ENCODE measurements at regions not wholly inside any gene's neighbourhood (a gene's known extent, or its start where the extent isn't known, plus 50 kb on each side); places are given as distances from the start of the nearest gene placed in this dataset.

- TF ChIP-seq POLR2AphosphoS5 (IDR thresholded peaks at IDR 0.05; ENCODE audit: low read depth, low read length) = no peak
- TF ChIP-seq REST (IDR thresholded peaks at IDR 0.05; ENCODE audit: insufficient read depth in 1 of 2, low read depth in 2 of 2, low read length in 2 of 2) = no peak
- TF ChIP-seq TAF1 (IDR thresholded peaks at IDR 0.05; ENCODE audit: borderline replicate concordance, insufficient read depth, low read length) = no peak
- no peak for TF ChIP-seq FOXP2 (optimal IDR thresholded peaks at IDR 0.05; ENCODE audit: borderline replicate concordance, extremely low read depth, extremely low read length, insufficient read depth)
Observed at GRCh38 chr20:11214256-11214840, 540.5 kb upstream of the JAG1 start.

GRCh38 chr20:11216451-11217314, 542.9 kb upstream of the JAG1 start:
- no peak for TF ChIP-seq TAF1 (IDR thresholded peaks at IDR 0.05; ENCODE audit: borderline replicate concordance, insufficient read depth, low read length)
- TF ChIP-seq REST (IDR thresholded peaks at IDR 0.05; ENCODE audit: insufficient read depth in 1 of 2, low read depth in 2 of 2, low read length in 2 of 2) = no peak
- no peak for TF ChIP-seq FOXP2 (optimal IDR thresholded peaks at IDR 0.05; ENCODE audit: borderline replicate concordance, extremely low read depth, extremely low read length, insufficient read depth)
- no peak for TF ChIP-seq POLR2AphosphoS5 (IDR thresholded peaks at IDR 0.05; ENCODE audit: low read depth, low read length)
- no peak for TF ChIP-seq SIN3A (IDR thresholded peaks at IDR 0.05; ENCODE audit: borderline replicate concordance, insufficient read depth, low read length)

- TF ChIP-seq TAF1 (IDR thresholded peaks at IDR 0.05; ENCODE audit: borderline replicate concordance, insufficient read depth, low read length) (no peak), FOXP2 (optimal IDR thresholded peaks at IDR 0.05; ENCODE audit: borderline replicate concordance, extremely low read depth, extremely low read length, insufficient read depth) (no peak), SIN3A (IDR thresholded peaks at IDR 0.05; ENCODE audit: borderline replicate concordance, insufficient read depth, low read length) (no peak), REST (IDR thresholded peaks at IDR 0.05; ENCODE audit: insufficient read depth in 1 of 2, low read depth in 2 of 2, low read length in 2 of 2) (no peak), POLR2AphosphoS5 (IDR thresholded peaks at IDR 0.05; ENCODE audit: low read depth, low read length) (no peak)
Observed at GRCh38 chr20:11217326-11218172, 543.8 kb upstream of the JAG1 start.

GRCh38 chr20:11218173-11218680, 544.4 kb upstream of the JAG1 start:
- no peak for TF ChIP-seq POLR2AphosphoS5 (IDR thresholded peaks at IDR 0.05; ENCODE audit: low read depth, low read length)
- no peak for TF ChIP-seq REST (IDR thresholded peaks at IDR 0.05; ENCODE audit: insufficient read depth in 1 of 2, low read depth in 2 of 2, low read length in 2 of 2)
- no peak for TF ChIP-seq FOXP2 (optimal IDR thresholded peaks at IDR 0.05; ENCODE audit: borderline replicate concordance, extremely low read depth, extremely low read length, insufficient read depth)
- no peak for TF ChIP-seq SIN3A (IDR thresholded peaks at IDR 0.05; ENCODE audit: borderline replicate concordance, insufficient read depth, low read length)
- no peak for TF ChIP-seq TAF1 (IDR thresholded peaks at IDR 0.05; ENCODE audit: borderline replicate concordance, insufficient read depth, low read length)
